ENCODE measurements at regions not wholly inside any gene's neighbourhood (a gene's known extent, or its start where the extent isn't known, plus 50 kb on each side); places are given as distances from the start of the nearest gene placed in this dataset.

DNA sequence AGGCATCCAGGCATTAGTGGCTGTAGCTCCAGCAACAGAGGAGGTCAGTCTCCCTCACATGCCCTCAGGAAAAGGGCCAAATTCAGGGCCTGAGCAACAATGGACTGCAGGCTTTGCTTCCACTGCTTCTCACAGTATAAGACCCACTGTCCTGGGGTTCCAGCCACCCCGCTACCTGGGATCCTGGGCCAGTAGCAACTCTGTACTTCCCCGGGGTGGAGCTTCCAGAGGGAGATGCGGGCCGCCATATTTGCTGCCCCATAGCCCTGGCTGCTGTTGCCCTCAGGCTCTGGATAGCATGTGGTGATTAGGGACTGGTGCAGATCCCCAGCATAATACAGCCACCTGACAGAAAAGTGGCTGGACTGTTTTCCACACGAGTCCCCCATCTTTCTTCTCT lies 201.1 kb upstream of the POGK start:
- no peak overlapping the region for H4K91ac ChIP-seq (replicated peaks; ENCODE audit: insufficient read length, low read length)
- no peak overlapping the region for H2BK15ac ChIP-seq (ENCODE audit: low read length)
- H3K36me3 ChIP-seq (ENCODE audit: control insufficient read depth in 2 of 4, insufficient read depth in 4 of 4, low read length in 3 of 4): no peaks in the 10 kb centered on the region
- H3K79me2 ChIP-seq (ENCODE audit: control insufficient read depth in 1 of 2, insufficient read depth in 2 of 2, low read length in 2 of 2): no peaks in the 10 kb centered on the region
- H2AK5ac ChIP-seq (ENCODE audit: low read depth, low read length): no peak overlapping the region
- H2BK12ac ChIP-seq (ENCODE audit: low read depth, low read length): no peak overlapping the region
- POLR2A ChIA-PET (ENCODE audit: partially characterized antibody): no interaction called here
- TF ChIP-seq NANOG (IDR thresholded peaks at IDR 0.05; ENCODE audit: insufficient read depth, low read depth, low read length, poor library complexity, severe bottlenecking) (no peak), CBX8 (IDR thresholded peaks at IDR 0.05; ENCODE audit: borderline replicate concordance, low read depth, low read length) (no peak), ASH2L (IDR thresholded peaks at IDR 0.05; ENCODE audit: low read length) (no peak), NRF1 (IDR thresholded peaks at IDR 0.05; ENCODE audit: low read depth, low read length) (no peak), BRCA1 (IDR thresholded peaks at IDR 0.05; ENCODE audit: low read depth, low read length) (no peak)
- FAIRE-seq: no peak
- no peaks in the 10 kb centered on the region for H3K79me1 ChIP-seq (ENCODE audit: low read depth, low read length)
- no peak overlapping the region for H2AFZ ChIP-seq (ENCODE audit: low read length)
- H4K5ac ChIP-seq (ENCODE audit: insufficient read length, low read depth, low read length): no peak overlapping the region
- H3K56ac ChIP-seq (replicated peaks; ENCODE audit: insufficient read length, low read depth, low read length): no peak overlapping the region
- DNase-seq (ENCODE audit: low read depth in 1 of 2, low spot score in 2 of 2): no peak
- 91% methylated on average over 2 of the region's 5 CpGs; no CpG with 5 or more reads in 1 of the 2 experiments for WGBS, 2 experiments (ENCODE audit: extremely low coverage in 1 of 2, insufficient coverage in 1 of 2, insufficient read length in 1 of 2, insufficient replicate concordance in 2 of 2, low coverage in 1 of 2, low lambda C conversion rate in 2 of 2, missing lambda C conversion rate in 1 of 2)
- no peak overlapping the region for H3K14ac ChIP-seq (ENCODE audit: insufficient read length)
- H3K27me3 ChIP-seq (replicated peaks in 1 of 4; ENCODE audit: control insufficient read depth in 3 of 4, extremely low read depth in 1 of 4, insufficient read depth in 3 of 4, low read length in 3 of 4): no peaks in the 10 kb centered on the region
- no peak overlapping the region for H3K4ac ChIP-seq (replicated peaks; ENCODE audit: insufficient read length, low read depth, low read length)
- H3K4me3 ChIP-seq (ENCODE audit: extremely low read depth in 1 of 4, insufficient read depth in 2 of 4, low read depth in 3 of 4, low read length in 4 of 4): no peak overlapping the region
- no peak overlapping the region for H3K23ac ChIP-seq (ENCODE audit: insufficient read length)
- H4K20me1 ChIP-seq (replicated peaks in 1 of 2; ENCODE audit: control insufficient read depth in 1 of 2, insufficient read depth in 2 of 2, low read length in 2 of 2): no peaks in the 10 kb centered on the region
- H4K8ac ChIP-seq (ENCODE audit: extremely low read depth, insufficient read depth, low read length): no peak overlapping the region
- H2BK20ac ChIP-seq (ENCODE audit: low read length): no peak overlapping the region
- H3K18ac ChIP-seq (ENCODE audit: extremely low read depth, low read length): no peak overlapping the region
- no peak overlapping the region for H3K27ac ChIP-seq (ENCODE audit: low read depth, low read length)
- no peaks in the 10 kb centered on the region for H3K4me1 ChIP-seq (replicated peaks in 1 of 4; ENCODE audit: control insufficient read depth in 3 of 4, insufficient read depth in 4 of 4, low read length in 3 of 4)
- no peak overlapping the region for H3K9ac ChIP-seq (replicated peaks in 1 of 4; ENCODE audit: extremely low read depth in 1 of 4, low read depth in 3 of 4, low read length in 3 of 4)
- H2BK5ac ChIP-seq (ENCODE audit: low read depth, low read length): no peak overlapping the region
- H3K9me3 ChIP-seq (ENCODE audit: insufficient read depth in 2 of 2, low read depth in 1 of 2, low read length in 1 of 2): 0 out of 4 replicates have a peak, but pooled peaks cover 0 to 2% of the 10 kb centered on the region in 2 experiments
- CTCF ChIA-PET (ENCODE audit: partially characterized antibody): no interaction called here
- H3K23me2 ChIP-seq (ENCODE audit: low read depth, low read length): no peaks in the 10 kb centered on the region
- no peak overlapping the region for H2BK120ac ChIP-seq (replicated peaks; ENCODE audit: low read depth, low read length)
- no peak overlapping the region for H3K4me2 ChIP-seq (ENCODE audit: insufficient read depth in 1 of 2, low read depth in 2 of 2, low read length in 2 of 2)

All from H1 (cell line).